HepG2 (cell line): ENCODE measurements at regions not wholly inside any gene's neighbourhood (a gene's known extent, or its start where the extent isn't known, plus 50 kb on each side); places are given as distances from the start of the nearest gene placed in this dataset.

Experiments
- ATAC-seq: fragments of 200-7000 bp; cut with Tn5 transposase; 3 replicates; pipeline ENCODE4 v1.9.1; 2020; ENCODE audit warnings: mild to moderate bottlenecking, moderate library complexity
- BruUV-seq: library from RNA; stranded (reverse); fragments of 400-500 nt; replicated peaks from 2 replicates; lab custom pipeline; 2021; lab: Mats Ljungman, UMichigan
- CTCF ChIA-PET: fragments of 300-600 bp; formaldehyde crosslinking; extraction: SDS; loops from one replicate; lab custom pipeline; 2021; ENCODE audit warnings: low total read pairs, inconsistent platforms, low intra/inter-chr PET ratio; lab: Yijun Ruan, JAX
- POLR2A ChIA-PET: fragments of 350-600 bp; sonication (Branson Sonifier 250); formaldehyde crosslinking; loops from one replicate; lab custom pipeline; 2020; ENCODE audit warnings: antibody characterized with exemption, inconsistent platforms; lab: Yijun Ruan, JAX
- DNase-seq: peaks from one replicate; pipeline ENCODE4 v3.0.0-alpha.2; 2015; ENCODE audit warnings: low spot score
- FAIRE-seq: peaks from 3 replicates; lab custom pipeline; 2011; peaks lifted over from hg19 to GRCh38; lab: Jason Lieb, UNC
- H2AFZ ChIP-seq: one replicate; pipeline ENCODE4 v1.6.1; 2011; ENCODE audit warnings: low read length, inconsistent platforms
- H3K27ac ChIP-seq: fragments of 300-600 bp; 3 replicates; pipeline ENCODE4 v1.8.0; 2011; ENCODE audit warnings: mixed run types, mild to moderate bottlenecking, mixed read lengths, low read length, inconsistent platforms; ENCODE audit not compliant: insufficient read depth; ENCODE audit errors: extremely low read length
- H3K27me3 ChIP-seq, 2 experiments: fragments of 200-600 bp in 1 of 2; 2 replicates in 1 of 2; 3 replicates in 1 of 2; pipeline versions ENCODE4 v1.6.0 to v1.8.0; 2011; ENCODE audit warnings: low read length in 2 of 2, mild to moderate bottlenecking in 2 of 2, moderate library complexity in 2 of 2, inconsistent platforms in 1 of 2; ENCODE audit not compliant: insufficient read depth in 2 of 2, control insufficient read depth in 1 of 2
- H3K36me3 ChIP-seq, 2 experiments: fragments of 200-600 bp in 1 of 2; replicated peaks in 1 of 2; 2 replicates in 1 of 2; 3 replicates in 1 of 2; pipeline versions ENCODE4 v1.5.1 to v1.8.0; 2011; ENCODE audit warnings: low read length in 2 of 2, inconsistent platforms in 1 of 2; ENCODE audit not compliant: insufficient read depth in 2 of 2, control insufficient read depth in 1 of 2
- H3K4me1 ChIP-seq: 2 replicates; pipeline ENCODE4 v1.5.1; 2012; ENCODE audit warnings: low read length, inconsistent platforms; ENCODE audit not compliant: insufficient read depth
- H3K4me2 ChIP-seq: 2 replicates; pipeline ENCODE4 v1.6.0; 2011; ENCODE audit warnings: low read depth, low read length, inconsistent platforms
- H3K4me3 ChIP-seq, 3 experiments: fragments of 200-600 bp in 1 of 3; sonication (generic), shearing (Covaris generic) in 1 of 3; replicated peaks in 1 of 3; 2 replicates each; pipeline ENCODE4 v1.5.1; 2011 to 2016; ENCODE audit warnings: low read length in 3 of 3, inconsistent platforms in 2 of 3, low read depth in 2 of 3, mild to moderate bottlenecking in 2 of 3, control low read depth in 1 of 3, mixed read lengths in 1 of 3; ENCODE audit not compliant: insufficient read depth in 1 of 3
- H3K79me2 ChIP-seq: one replicate; pipeline ENCODE4 v1.6.1; 2011; ENCODE audit warnings: low read length, inconsistent platforms; ENCODE audit not compliant: insufficient read depth
- H3K9ac ChIP-seq: 2 replicates; pipeline ENCODE4 v1.6.0; 2011; ENCODE audit warnings: mild to moderate bottlenecking, low read depth, low read length, inconsistent platforms; ENCODE audit not compliant: insufficient read depth
- H3K9me3 ChIP-seq: 2 replicates; pipeline ENCODE4 v1.5.1; 2012; ENCODE audit warnings: mild to moderate bottlenecking, low read length
- H4K20me1 ChIP-seq: 2 replicates; pipeline ENCODE4 v1.6.0; 2011; ENCODE audit warnings: inconsistent platforms, mild to moderate bottlenecking, low read length, moderate library complexity; ENCODE audit not compliant: insufficient read depth
- ARID5B ChIP-seq: IDR thresholded peaks from 2 replicates; pipeline ENCODE4 v1.4.0; 2020; ENCODE audit warnings: mild to moderate bottlenecking, missing genetic modification reagents
- ATF4 ChIP-seq, 2 experiments: fragments of 450-650 bp in 1 of 2; sonication (generic) in 1 of 2; formaldehyde crosslinking; IDR thresholded peaks; 2 replicates each; pipeline versions ENCODE4 v1.5.0 to v1.8.0; 2020 to 2022; ENCODE audit warnings: mild to moderate bottlenecking in 1 of 2, missing genetic modification reagents in 1 of 2
- CBX2 ChIP-seq, 2 experiments: fragments of 200-600 bp in 1 of 2; sonication (generic); formaldehyde crosslinking in 1 of 2; IDR thresholded peaks; 2 replicates each; pipeline versions ENCODE4 v1.7.0 to v1.8.1; 2018 to 2022; ENCODE audit warnings: low read depth in 2 of 2, low read length in 1 of 2, mild to moderate bottlenecking in 1 of 2, missing genetic modification reagents in 1 of 2
- HMGXB4 ChIP-seq, 2 experiments: sonication (generic) in 1 of 2; formaldehyde crosslinking in 1 of 2; IDR thresholded peaks; 2 replicates each; pipeline versions ENCODE4 v1.4.0 to v1.6.1; 2018 to 2020; ENCODE audit warnings: missing genetic modification reagents in 2 of 2, borderline replicate concordance in 1 of 2, low read depth in 1 of 2, mild to moderate bottlenecking in 1 of 2, missing biosample characterization in 1 of 2
- MBNL3 ChIP-seq: fragments of 250-450 bp; sonication (Bioruptor Pico); conservative IDR thresholded peaks from 2 replicates; pipeline ENCODE4 v1.8.0; 2022; ENCODE audit warnings: mild to moderate bottlenecking, inconsistent platforms
- MTF2 ChIP-seq: sonication (generic); formaldehyde crosslinking; IDR thresholded peaks from 2 replicates; pipeline ENCODE4 v1.5.0; 2020; ENCODE audit warnings: missing genetic modification reagents, borderline replicate concordance
- NR2C2 ChIP-seq: sonication (generic); formaldehyde crosslinking; IDR thresholded peaks from 2 replicates; pipeline ENCODE4 v1.4.0; 2020; ENCODE audit warnings: missing genetic modification reagents, mild to moderate bottlenecking, moderate library complexity, borderline replicate concordance
- POLR2A ChIP-seq, 2 experiments: IDR thresholded peaks; 2 replicates each; pipeline ENCODE4 v1.6.1; 2011; ENCODE audit warnings: low read depth in 2 of 2, low read length in 2 of 2, mild to moderate bottlenecking in 1 of 2, moderate library complexity in 1 of 2; ENCODE audit not compliant: insufficient read depth in 1 of 2
- THYN1 ChIP-seq: sonication (generic); formaldehyde crosslinking; IDR thresholded peaks from 2 replicates; pipeline ENCODE4 v1.8.1; 2023; ENCODE audit warnings: low read depth, mild to moderate bottlenecking, moderate library complexity, missing genetic modification reagents, borderline replicate concordance
- YY1 ChIP-seq: IDR thresholded peaks from 2 replicates; pipeline ENCODE4 v1.6.1; 2011; ENCODE audit warnings: low read length, low read depth, moderate library complexity, mild to moderate bottlenecking; ENCODE audit not compliant: insufficient read depth, insufficient replicate concordance
- ZFAT ChIP-seq: sonication (generic); formaldehyde crosslinking; conservative IDR thresholded peaks from 2 replicates; pipeline ENCODE4 v1.8.1; 2023; ENCODE audit warnings: missing genetic modification reagents, inconsistent platforms
- ZNF572 ChIP-seq: sonication (generic); formaldehyde crosslinking; IDR thresholded peaks from 2 replicates; pipeline ENCODE4 v1.5.1; 2020; ENCODE audit warnings: mild to moderate bottlenecking, missing genetic modification reagents
- ZZZ3 ChIP-seq: sonication (generic); formaldehyde crosslinking; IDR thresholded peaks from 2 replicates; pipeline ENCODE4 v1.4.0; 2020; ENCODE audit warnings: missing genetic modification reagents, mild to moderate bottlenecking, borderline replicate concordance
- WGBS: methylation state at CpG from one replicate; pipeline ENCODE4 v1.1.6; 2017; ENCODE audit warnings: low lambda C conversion rate; 5-methylcytosine and 5-hydroxymethylcytosine counted together
- in situ Hi-C: cut with HindIII; loops from 2 replicates; pipeline ENCODE4 v1.10.0; 2017; ENCODE audit warnings: low pct_unique_long_range_greater_than_20kb; ENCODE audit not compliant: extremely low pct_ligation_motif_present
- intact Hi-C: fragments of 100-400 bp; cut with micrococcal nuclease; formaldehyde crosslinking; loops from one replicate; pipeline ENCODE4 v1.10.0; 2022; ENCODE audit not compliant: unreplicated experiment

GRCh38 chr13:105908586-105908985 lies 626.9 kb downstream of the EFNB2 start:
- no peak overlapping the region for H3K9ac ChIP-seq
- H3K27me3 ChIP-seq = no peaks in the 10 kb centered on the region
- intact Hi-C loops = no loop called here
- H3K79me2 ChIP-seq = no peaks in the 10 kb centered on the region
- ATAC-seq (no peak), FAIRE-seq (no peak), DNase-seq (no peak)
- H2AFZ ChIP-seq = no peak overlapping the region
- no peak for TF ChIP-seq ARID5B (CRISPR knock-in tag)
- no peak for TF ChIP-seq NR2C2 (CRISPR knock-in tag)
- no peak for TF ChIP-seq THYN1 (CRISPR knock-in tag)
- TF ChIP-seq ZFAT = no peak
- TF ChIP-seq MTF2 (CRISPR knock-in tag) = no peak
- no peak for TF ChIP-seq ZZZ3 (CRISPR knock-in tag)
- no peak for TF ChIP-seq ATF4 (CRISPR knock-in tag; IDR thresholded peaks at IDR 0.05)
- TF ChIP-seq POLR2A (IDR thresholded peaks at IDR 0.05; ENCODE audit: insufficient read depth in 1 of 2, low read depth in 2 of 2, low read length in 2 of 2) = no peak
- TF ChIP-seq ZNF572 (CRISPR knock-in tag) = no peak
- TF ChIP-seq HMGXB4 (CRISPR knock-in tag; IDR thresholded peaks at IDR 0.05; ENCODE audit: borderline replicate concordance in 1 of 2, low read depth in 1 of 2) = no peak
- TF ChIP-seq YY1 = no peak
- no peak for TF ChIP-seq MBNL3 (CRISPR knock-in tag)
- TF ChIP-seq CBX2 (IDR thresholded peaks at IDR 0.05; ENCODE audit: low read depth, low read length) = no peak
- no peak for TF ChIP-seq CBX2 (CRISPR knock-in tag; IDR thresholded peaks at IDR 0.05; ENCODE audit: low read depth)
- BruUV-seq = no TSS peak
- H3K4me2 ChIP-seq = no peak overlapping the region
- H3K9me3 ChIP-seq = no peaks in the 10 kb centered on the region
- H3K4me1 ChIP-seq = no peaks in the 10 kb centered on the region
- H4K20me1 ChIP-seq = no peaks in the 10 kb centered on the region
- H3K36me3 ChIP-seq = no peaks in the 10 kb centered on the region
- CTCF ChIA-PET = no interaction called here
- H3K4me3 ChIP-seq = no peak overlapping the region
- WGBS = 28% methylated on average over 9 of the region's 9 CpGs
- POLR2A ChIA-PET = no interaction called here
- in situ Hi-C loops = no loop called here
- H3K27ac ChIP-seq = no peak overlapping the region
